Mucosa of descending colon (tissue), 3 donors: ENCODE measurements at regions not wholly inside any gene's neighbourhood (a gene's known extent, or its start where the extent isn't known, plus 50 kb on each side); places are given as distances from the start of the nearest gene placed in this dataset.
A peak's percentile ranks its signal among the peaks of the same experiment; 100 is the strongest.

ENCODE experiments used
- ATAC-seq: fragments of 200-7000 bp; cut with Tn5 transposase; one replicate; pipeline ENCODE4 v1.9.1; 2020; ENCODE audit warnings: mild to moderate bottlenecking, moderate library complexity
- DNase-seq, 3 donors: peaks; one replicate each; pipeline ENCODE4 v3.0.0-alpha.2; 2020
- H3K36me3 ChIP-seq: fragments of 200-600 bp; one replicate; pipeline ENCODE4 v1.8.0; 2021; ENCODE audit warnings: low read depth, mild to moderate bottlenecking
- H3K4me1 ChIP-seq: fragments of 200-600 bp; one replicate; pipeline ENCODE4 v1.8.0; 2021; ENCODE audit warnings: low read depth, mild to moderate bottlenecking
- H3K4me3 ChIP-seq: fragments of 200-600 bp; one replicate; pipeline ENCODE4 v1.8.0; 2021; ENCODE audit warnings: mild to moderate bottlenecking
- H3K9me3 ChIP-seq: fragments of 200-600 bp; one replicate; pipeline ENCODE4 v1.8.0; 2021; ENCODE audit warnings: mild to moderate bottlenecking
- CTCF ChIP-seq: fragments of 200-600 bp; IDR thresholded peaks from one replicate; pipeline ENCODE4 v1.8.0; 2022; ENCODE audit warnings: antibody characterized with exemption, mild to moderate bottlenecking
- intact Hi-C, 2 donors: fragments of 100-400 bp; cut with DNase I in 1 of 2; cut with micrococcal nuclease in 1 of 2; formaldehyde crosslinking; loops; one replicate each; pipeline versions ENCODE4 v1.11.0 to v1.11.1; 2022; cut with DNase I, micrococcal nuclease
- donor health status: DM: no; HTN: no; CAD: no; lungs with moderate emphysema.
- donor health status: DM: no; HTN: no; CAD: no.
- donor health status: DM: no; HTN: yes; CAD: no.

- Histone ChIP-seq H3K36me3 (no peaks in the 10 kb centered on the region), H3K9me3 (no peaks in the 10 kb centered on the region), H3K4me3 (no peak overlapping the region), H3K4me1 (no peaks in the 10 kb centered on the region)
- DNase-seq (no peak), ATAC-seq (no peak)
- TF ChIP-seq CTCF: no peak
- intact Hi-C loops: no loop called here
These were observed 434.3 kb upstream of the IGFBP3 start for GRCh38 chr7:46355331-46355730.

- ATAC-seq (no peak), DNase-seq (peak in 1 of 3 donors; percentile 31)
- Histone ChIP-seq H3K4me1 (no peaks in the 10 kb centered on the region), H3K9me3 (no peaks in the 10 kb centered on the region), H3K4me3 (no peak overlapping the region), H3K36me3 (no peaks in the 10 kb centered on the region)
- TF ChIP-seq CTCF: no peak
- intact Hi-C loops: loop anchor here in 1 of 2 donors (5.0 kb wide), 1 partner anchor 430 kb away; the partner anchor contains the start of gene IGFBP3
These were observed 431.2 kb upstream of the IGFBP3 start for GRCh38 chr7:46352004-46352954.

GRCh38 chr7:46349490-46349889, 428.4 kb upstream of the IGFBP3 start:
- intact Hi-C loops: no loop called here
- TF ChIP-seq CTCF: no peak
- Histone ChIP-seq H3K36me3 (no peaks in the 10 kb centered on the region), H3K4me3 (no peak overlapping the region), H3K9me3 (no peaks in the 10 kb centered on the region), H3K4me1 (no peaks in the 10 kb centered on the region)
- ATAC-seq: no peak
- no peak for DNase-seq

GRCh38 chr7:46344533-46344932, 423.5 kb upstream of the IGFBP3 start:
- no peaks in the 10 kb centered on the region for H3K4me1 ChIP-seq
- H3K4me3 ChIP-seq: no peak overlapping the region
- H3K36me3 ChIP-seq: no peaks in the 10 kb centered on the region
- intact Hi-C loops: no loop called here
- TF ChIP-seq CTCF: no peak
- ATAC-seq: no peak
- no peak for DNase-seq
- H3K9me3 ChIP-seq: no peaks in the 10 kb centered on the region

GRCh38 chr7:46343802-46344201, 422.7 kb upstream of the IGFBP3 start:
- TF ChIP-seq CTCF: no peak
- DNase-seq: no peak
- no peaks in the 10 kb centered on the region for H3K36me3 ChIP-seq
- no peak overlapping the region for H3K4me3 ChIP-seq
- no peaks in the 10 kb centered on the region for H3K4me1 ChIP-seq
- intact Hi-C loops: no loop called here
- no peak for ATAC-seq
- no peaks in the 10 kb centered on the region for H3K9me3 ChIP-seq
